DND-41 (cell line): ENCODE measurements at regions not wholly inside any gene's neighbourhood (a gene's known extent, or its start where the extent isn't known, plus 50 kb on each side); places are given as distances from the start of the nearest gene placed in this dataset.

Experiments used
- ATAC-seq: fragments of 200-7000 bp; cut with Tn5 transposase; 3 replicates; pipeline ENCODE4 v1.9.1; 2021; ENCODE audit warnings: low read depth; ENCODE audit not compliant: insufficient read depth
- DNase-seq: peaks from one replicate; pipeline ENCODE4 v3.0.0-alpha.2; 2020
- H2AFZ ChIP-seq: 2 replicates; pipeline ENCODE4 v1.6.0; 2012; ENCODE audit warnings: low read depth, low read length
- H3K27ac ChIP-seq: 2 replicates; pipeline ENCODE4 v1.5.1; 2012; ENCODE audit warnings: low read length, inconsistent platforms
- H3K27me3 ChIP-seq: fragments of 200-600 bp; sonication (generic); 2 replicates; pipeline ENCODE4 v1.6.0; 2012; ENCODE audit warnings: low read length, mild to moderate bottlenecking, inconsistent platforms; ENCODE audit not compliant: insufficient read depth, poor library complexity
- H3K36me3 ChIP-seq: 2 replicates; pipeline ENCODE4 v1.5.1; 2012; ENCODE audit warnings: low read length, inconsistent platforms; ENCODE audit not compliant: insufficient read depth
- H3K4me1 ChIP-seq: 2 replicates; pipeline ENCODE4 v1.5.1; 2012; ENCODE audit warnings: mild to moderate bottlenecking, low read length; ENCODE audit not compliant: insufficient read depth
- H3K4me2 ChIP-seq: 2 replicates; pipeline ENCODE4 v1.6.0; 2012; ENCODE audit warnings: mild to moderate bottlenecking, moderate library complexity, low read length, inconsistent platforms; ENCODE audit not compliant: insufficient read depth
- H3K4me3 ChIP-seq, 2 experiments: fragments of 200-600 bp in 1 of 2; shearing (Covaris generic) in 1 of 2; 2 replicates each; pipeline ENCODE4 v1.5.1; 2012 to 2016; ENCODE audit warnings: inconsistent platforms in 2 of 2, low read length in 2 of 2, mild to moderate bottlenecking in 2 of 2, low read depth in 1 of 2, moderate library complexity in 1 of 2
- H3K79me2 ChIP-seq: 2 replicates; pipeline ENCODE4 v1.6.0; 2012; ENCODE audit warnings: low read length, inconsistent platforms; ENCODE audit not compliant: insufficient read depth
- H3K9ac ChIP-seq: 2 replicates; pipeline ENCODE4 v1.6.0; 2012; ENCODE audit warnings: low read depth, mild to moderate bottlenecking, inconsistent platforms, low read length, moderate library complexity
- H3K9me3 ChIP-seq: 2 replicates; pipeline ENCODE4 v1.5.1; 2012; ENCODE audit warnings: low read length, moderate library complexity, mild to moderate bottlenecking, inconsistent platforms; ENCODE audit not compliant: insufficient read depth, severe bottlenecking
- H4K20me1 ChIP-seq: 2 replicates; pipeline ENCODE4 v1.6.0; 2012; ENCODE audit warnings: low read length; ENCODE audit not compliant: insufficient read depth
- EZH2 ChIP-seq: IDR thresholded peaks from 3 replicates; pipeline ENCODE4 v1.6.1; 2012; ENCODE audit warnings: borderline replicate concordance, low read depth, mild to moderate bottlenecking, moderate library complexity, low read length, inconsistent platforms; ENCODE audit not compliant: severe bottlenecking
- TF ChIP-seq, protein P1 (sequence below): IDR thresholded peaks from 2 replicates; pipeline ENCODE4 v1.5.1; 2012; ENCODE audit warnings: borderline replicate concordance, low read length, moderate library complexity, mild to moderate bottlenecking; ENCODE audit not compliant: poor library complexity, severe bottlenecking; ENCODE audit errors: extremely low read depth

DNA sequence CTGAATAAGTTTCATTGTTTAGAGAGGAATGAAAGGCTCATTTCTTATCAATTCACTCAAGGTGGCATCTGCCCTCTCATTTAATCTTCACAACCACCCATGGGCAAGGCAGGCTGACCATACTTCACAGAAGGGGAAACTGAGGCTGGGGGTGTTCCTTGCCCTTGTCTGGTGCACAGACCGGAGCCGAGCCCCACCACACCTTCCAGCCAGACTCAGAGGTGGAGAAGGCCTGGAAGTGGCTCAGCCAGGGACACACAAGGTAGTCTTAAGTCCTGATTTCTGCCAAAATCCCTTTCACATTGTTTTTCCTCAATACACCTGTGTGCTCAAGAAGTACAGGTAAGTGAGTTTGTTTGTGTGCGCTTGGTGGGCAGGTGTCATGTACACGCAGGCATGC lies 111.9 kb upstream of the TEX51 start:
- ATAC-seq: no peak
- Histone ChIP-seq H3K79me2 (no peaks in the 10 kb centered on the region), H4K20me1 (no peaks in the 10 kb centered on the region), H3K27ac (no peak overlapping the region), H2AFZ (no peak overlapping the region), H3K9me3 (no peaks in the 10 kb centered on the region), H3K9ac (no peak overlapping the region), H3K4me2 (no peak overlapping the region), H3K4me1 (no peaks in the 10 kb centered on the region), H3K36me3 (no peaks in the 10 kb centered on the region), H3K4me3 (no peak overlapping the region), H3K27me3 (peaks cover 6% of the 10 kb centered on the region)
- no peak for DNase-seq
- TF ChIP-seq, protein P1, sequence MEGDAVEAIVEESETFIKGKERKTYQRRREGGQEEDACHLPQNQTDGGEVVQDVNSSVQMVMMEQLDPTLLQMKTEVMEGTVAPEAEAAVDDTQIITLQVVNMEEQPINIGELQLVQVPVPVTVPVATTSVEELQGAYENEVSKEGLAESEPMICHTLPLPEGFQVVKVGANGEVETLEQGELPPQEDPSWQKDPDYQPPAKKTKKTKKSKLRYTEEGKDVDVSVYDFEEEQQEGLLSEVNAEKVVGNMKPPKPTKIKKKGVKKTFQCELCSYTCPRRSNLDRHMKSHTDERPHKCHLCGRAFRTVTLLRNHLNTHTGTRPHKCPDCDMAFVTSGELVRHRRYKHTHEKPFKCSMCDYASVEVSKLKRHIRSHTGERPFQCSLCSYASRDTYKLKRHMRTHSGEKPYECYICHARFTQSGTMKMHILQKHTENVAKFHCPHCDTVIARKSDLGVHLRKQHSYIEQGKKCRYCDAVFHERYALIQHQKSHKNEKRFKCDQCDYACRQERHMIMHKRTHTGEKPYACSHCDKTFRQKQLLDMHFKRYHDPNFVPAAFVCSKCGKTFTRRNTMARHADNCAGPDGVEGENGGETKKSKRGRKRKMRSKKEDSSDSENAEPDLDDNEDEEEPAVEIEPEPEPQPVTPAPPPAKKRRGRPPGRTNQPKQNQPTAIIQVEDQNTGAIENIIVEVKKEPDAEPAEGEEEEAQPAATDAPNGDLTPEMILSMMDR: no peak
- no peak for TF ChIP-seq EZH2

DNA sequence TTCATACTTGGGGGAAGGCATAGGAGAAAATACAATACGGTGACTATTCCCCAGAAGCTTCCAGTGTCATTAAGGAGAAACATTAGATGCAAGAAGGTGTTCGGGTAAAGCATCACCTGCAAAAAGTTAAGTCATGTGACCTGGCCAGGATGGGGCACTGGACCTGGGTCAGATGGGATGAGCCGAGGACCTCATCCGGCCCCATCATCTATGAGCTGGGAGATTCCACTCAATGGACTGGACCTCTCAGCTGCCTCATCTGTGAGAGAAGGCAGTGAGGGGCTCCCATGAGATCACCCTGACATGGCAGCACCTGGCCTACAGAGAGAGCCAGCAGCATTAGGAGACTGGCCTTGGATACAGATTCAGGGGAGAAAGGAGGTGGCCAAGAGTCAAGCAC lies 111.4 kb upstream of the TEX51 start:
- no peak for TF ChIP-seq EZH2
- TF ChIP-seq, protein P1: no peak

DNA sequence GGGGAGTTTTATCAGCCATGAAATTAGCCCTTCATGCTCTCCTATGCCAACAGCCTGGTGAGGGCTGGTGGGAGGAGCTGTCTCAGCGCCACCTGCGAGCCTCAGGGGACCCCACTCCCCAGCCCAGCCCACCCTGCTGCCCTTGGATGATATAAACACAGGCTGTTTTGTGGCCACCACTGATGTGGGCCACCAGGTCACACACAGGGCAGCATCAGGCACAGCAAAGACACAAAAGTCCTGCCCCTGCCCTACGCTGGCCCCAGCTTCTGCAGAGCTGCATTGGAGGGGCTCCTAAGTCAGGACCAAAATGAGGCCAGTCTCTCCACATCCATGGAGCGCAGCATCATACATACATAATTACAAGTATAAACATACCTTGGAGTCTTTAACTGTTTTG lies 110.6 kb upstream of the TEX51 start:
- Histone ChIP-seq H4K20me1 (no peaks in the 10 kb centered on the region), H3K9ac (no peak overlapping the region), H2AFZ (no peak overlapping the region), H3K36me3 (no peaks in the 10 kb centered on the region), H3K4me1 (no peaks in the 10 kb centered on the region), H3K9me3 (no peaks in the 10 kb centered on the region), H3K79me2 (no peaks in the 10 kb centered on the region), H3K27ac (no peak overlapping the region), H3K4me2 (no peak overlapping the region), H3K27me3 (peaks cover 12% of the 10 kb centered on the region), H3K4me3 (no peak overlapping the region)
- DNase-seq (no peak), ATAC-seq (no peak)
- no peak for TF ChIP-seq EZH2
- TF ChIP-seq, protein P1: no peak

More for the DNA sequence above, 111.4 kb upstream of the TEX51 start:
- H2AFZ ChIP-seq: no peak overlapping the region
- peaks cover 11% of the 10 kb centered on the region for H3K27me3 ChIP-seq
- no peaks in the 10 kb centered on the region for H3K36me3 ChIP-seq
- ATAC-seq (no peak), DNase-seq (no peak)
- no peaks in the 10 kb centered on the region for H4K20me1 ChIP-seq
- H3K4me2 ChIP-seq: no peak overlapping the region
- no peak overlapping the region for H3K9ac ChIP-seq
- no peak overlapping the region for H3K4me3 ChIP-seq
- no peaks in the 10 kb centered on the region for H3K9me3 ChIP-seq
- no peaks in the 10 kb centered on the region for H3K79me2 ChIP-seq
- no peak overlapping the region for H3K27ac ChIP-seq
- no peaks in the 10 kb centered on the region for H3K4me1 ChIP-seq

DNA sequence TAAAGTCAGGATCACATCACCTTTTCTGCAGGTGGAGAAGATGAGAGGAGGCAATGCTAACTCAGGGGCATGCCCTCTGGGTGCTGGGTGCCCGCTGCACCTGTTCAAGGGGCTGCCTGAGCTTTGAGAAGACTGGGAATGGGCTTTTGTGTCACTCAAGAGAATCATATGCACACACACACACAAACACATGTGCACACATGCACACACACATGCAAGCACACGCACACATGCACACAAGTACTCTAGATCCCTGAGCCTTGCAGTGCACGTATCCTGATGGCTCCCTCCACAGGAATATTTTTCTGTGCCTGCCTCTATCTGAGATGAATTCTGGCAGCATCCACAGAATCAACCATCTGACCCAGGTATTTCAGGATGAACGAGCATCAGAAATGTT lies 110.0 kb upstream of the TEX51 start:
- H2AFZ ChIP-seq: no peak overlapping the region
- H3K36me3 ChIP-seq: no peaks in the 10 kb centered on the region
- TF ChIP-seq, protein P1: no peak
- TF ChIP-seq EZH2: no peak
- no peak for ATAC-seq
- no peaks in the 10 kb centered on the region for H3K4me1 ChIP-seq
- no peak overlapping the region for H3K4me2 ChIP-seq
- no peaks in the 10 kb centered on the region for H3K79me2 ChIP-seq
- H3K4me3 ChIP-seq: no peak overlapping the region
- no peaks in the 10 kb centered on the region for H4K20me1 ChIP-seq
- no peak overlapping the region for H3K27ac ChIP-seq
- peaks cover 17% of the 10 kb centered on the region for H3K27me3 ChIP-seq
- no peak for DNase-seq
- no peak overlapping the region for H3K9ac ChIP-seq
- no peaks in the 10 kb centered on the region for H3K9me3 ChIP-seq
